IMR-90 (cell line): ENCODE measurements at regions not wholly inside any gene's neighbourhood (a gene's known extent, or its start where the extent isn't known, plus 50 kb on each side); places are given as distances from the start of the nearest gene placed in this dataset.

Experiments used
- ATAC-seq: fragments of 200-7000 bp; cut with Tn5 transposase; 2 replicates; pipeline ENCODE4 v1.9.1; 2020; ENCODE audit warnings: low read depth, mild to moderate bottlenecking, moderate library complexity
- BruUV-seq: library from RNA; stranded (reverse); fragments of 400-500 nt; replicated peaks from 2 replicates; lab custom pipeline; 2021; lab: Mats Ljungman, UMichigan
- CTCF ChIA-PET: fragments of 300-600 bp; formaldehyde crosslinking; extraction: SDS; loops from one replicate; lab custom pipeline; 2021; ENCODE audit warnings: antibody characterized with exemption; lab: Yijun Ruan, JAX
- POLR2A ChIA-PET: fragments of 300-600 bp; sonication (Branson Sonifier 250); formaldehyde crosslinking; loops from one replicate; lab custom pipeline; 2022; ENCODE audit warnings: antibody characterized with exemption; ENCODE audit not compliant: unreplicated experiment; lab: Charles Lee
- DNase-seq: peaks from one replicate; pipeline ENCODE4 v3.0.0; 2013
- H2AFZ ChIP-seq: replicated peaks from 2 replicates; pipeline ENCODE3; 2013; ENCODE audit warnings: low read length, mild to moderate bottlenecking; ENCODE audit not compliant: poor library complexity
- H2AK5ac ChIP-seq: 2 replicates; pipeline ENCODE4 v1.6.1; 2013; ENCODE audit warnings: low read depth, low read length, inconsistent platforms
- H2AK9ac ChIP-seq: replicated peaks from 2 replicates; pipeline ENCODE3; 2013; ENCODE audit warnings: mild to moderate bottlenecking, low read depth, low read length, moderate library complexity; ENCODE audit not compliant: poor library complexity
- H2BK120ac ChIP-seq: 2 replicates; pipeline ENCODE4 v1.6.1; 2013; ENCODE audit warnings: low read depth, low read length, inconsistent platforms
- H2BK15ac ChIP-seq: 3 replicates; pipeline ENCODE4 v1.6.1; 2013; ENCODE audit warnings: low read depth, low read length, inconsistent platforms
- H2BK20ac ChIP-seq: 2 replicates; pipeline ENCODE4 v1.6.1; 2013; ENCODE audit warnings: low read depth, mild to moderate bottlenecking, inconsistent platforms, low read length, moderate library complexity
- H2BK5ac ChIP-seq: 2 replicates; pipeline ENCODE4 v1.6.1; 2013; ENCODE audit warnings: mild to moderate bottlenecking, low read depth, low read length, inconsistent platforms; ENCODE audit not compliant: poor library complexity, severe bottlenecking
- H3K14ac ChIP-seq: replicated peaks from 2 replicates; pipeline ENCODE4 v1.6.1; 2013; ENCODE audit warnings: low read depth, low read length, inconsistent platforms
- H3K18ac ChIP-seq: 2 replicates; pipeline ENCODE4 v1.6.1; 2013; ENCODE audit warnings: low read depth, low read length, control low read depth
- H3K23ac ChIP-seq: 2 replicates; pipeline ENCODE4 v1.6.1; 2013; ENCODE audit warnings: low read depth, low read length, inconsistent platforms
- H3K27ac ChIP-seq: 2 replicates; pipeline ENCODE4 v1.5.1; 2013; ENCODE audit warnings: mild to moderate bottlenecking, control low read depth, low read length; ENCODE audit not compliant: insufficient read depth
- H3K27me3 ChIP-seq: 2 replicates; pipeline ENCODE4 v1.6.1; 2013; ENCODE audit warnings: low read length; ENCODE audit not compliant: control insufficient read depth, insufficient read depth
- H3K36me3 ChIP-seq: 2 replicates; pipeline ENCODE4 v1.6.1; 2013; ENCODE audit warnings: low read length, mixed read lengths; ENCODE audit not compliant: control insufficient read depth, insufficient read depth
- H3K4ac ChIP-seq: 2 replicates; pipeline ENCODE4 v1.6.1; 2013; ENCODE audit warnings: low read depth, low read length, inconsistent platforms
- H3K4me1 ChIP-seq: 2 replicates; pipeline ENCODE4 v1.6.1; 2013; ENCODE audit warnings: low read length, mixed read lengths; ENCODE audit not compliant: control insufficient read depth, insufficient read depth
- H3K4me2 ChIP-seq: 2 replicates; pipeline ENCODE4 v1.6.1; 2013; ENCODE audit warnings: low read depth, mild to moderate bottlenecking, control low read depth, low read length, moderate library complexity
- H3K4me3 ChIP-seq: 2 replicates; pipeline ENCODE4 v1.5.1; 2013; ENCODE audit warnings: low read depth, mild to moderate bottlenecking, control low read depth, low read length, moderate library complexity; ENCODE audit not compliant: insufficient read depth
- H3K56ac ChIP-seq: 2 replicates; pipeline ENCODE4 v1.6.1; 2013; ENCODE audit warnings: low read length, inconsistent platforms; ENCODE audit not compliant: insufficient read depth; ENCODE audit errors: extremely low read depth
- H3K79me1 ChIP-seq, 2 experiments: 2 replicates each; pipeline ENCODE4 v1.6.1; 2013; ENCODE audit warnings: low read length in 2 of 2, inconsistent platforms in 1 of 2, low read depth in 1 of 2
- H3K9ac ChIP-seq: 2 replicates; pipeline ENCODE4 v1.6.1; 2013; ENCODE audit warnings: low read depth, low read length, control low read depth
- H3K9me1 ChIP-seq: 2 replicates; pipeline ENCODE4 v1.6.1; 2013; ENCODE audit warnings: low read length, inconsistent platforms; ENCODE audit not compliant: insufficient read depth
- H3K9me3 ChIP-seq: 2 replicates; pipeline ENCODE4 v1.6.1; 2013; ENCODE audit warnings: low read length; ENCODE audit not compliant: control insufficient read depth, insufficient read depth
- H4K20me1 ChIP-seq: 2 replicates; pipeline ENCODE4 v1.6.1; 2013; ENCODE audit warnings: low read length, inconsistent platforms; ENCODE audit not compliant: insufficient read depth
- H4K5ac ChIP-seq: 2 replicates; pipeline ENCODE4 v1.6.1; 2013; ENCODE audit warnings: mild to moderate bottlenecking, low read depth, low read length, control low read depth
- H4K8ac ChIP-seq, 2 experiments: 2 replicates each; pipeline ENCODE4 v1.6.1; 2013; ENCODE audit warnings: low read depth in 2 of 2, low read length in 2 of 2, control low read depth in 1 of 2, inconsistent platforms in 1 of 2
- H4K91ac ChIP-seq: 2 replicates; pipeline ENCODE4 v1.6.1; 2013; ENCODE audit warnings: low read depth, low read length, inconsistent platforms; ENCODE audit not compliant: insufficient read depth
- CTCF ChIP-seq: conservative IDR thresholded peaks from 2 replicates; pipeline ENCODE4 v1.5.1; 2012; ENCODE audit warnings: mild to moderate bottlenecking, low read depth, low read length, improper control_type of control experiment
- MAFK ChIP-seq: IDR thresholded peaks from 2 replicates; pipeline ENCODE4 v1.6.1; 2012; ENCODE audit warnings: low read depth, low read length, improper control_type of control experiment
- NFE2L2 ChIP-seq: fragments of 150-350 bp; IDR thresholded peaks from 2 replicates; pipeline ENCODE4 v1.6.1; 2016; ENCODE audit warnings: low read depth, mild to moderate bottlenecking, low read length
- RFX5 ChIP-seq: IDR thresholded peaks from 2 replicates; pipeline ENCODE4 v1.8.0; 2012; ENCODE audit warnings: low read depth, mild to moderate bottlenecking, low read length, moderate library complexity
- WGBS, 2 experiments: methylation state at CpG; one replicate each; pipeline versions ENCODE4 v1.1.5 to v1.1.7; 2013; ENCODE audit warnings: missing lambda C conversion rate in 2 of 2; ENCODE audit not compliant: insufficient read length in 1 of 2; ENCODE audit errors: extremely low coverage in 2 of 2; 5-methylcytosine and 5-hydroxymethylcytosine counted together
- dilution Hi-C: fragments of 300-500 bp; cut with HindIII; formaldehyde crosslinking; loops from one replicate; pipeline ENCODE4 v1.14.3; 2018; ENCODE audit warnings: low sequenced_read_pairs; ENCODE audit not compliant: unreplicated experiment
- in situ Hi-C: fragments of 300-500 bp; cut with MboI; formaldehyde crosslinking; loops from 3 replicates; pipeline ENCODE4 v1.14.3; 2019; ENCODE audit warnings: low sequenced_read_pairs, inconsistent platforms, mixed read lengths
- intact Hi-C: fragments of 100-400 bp; cut with micrococcal nuclease; formaldehyde crosslinking; loops from 2 replicates; pipeline ENCODE4 v1.10.0; 2022

- Histone ChIP-seq H3K23ac (no peak overlapping the region), H3K4me3 (no peak overlapping the region), H3K4ac (no peak overlapping the region), H3K4me1 (no peaks in the 10 kb centered on the region), H2BK120ac (no peak overlapping the region), H3K9ac (no peak overlapping the region), H2AK9ac (no peak overlapping the region), H3K9me3 (no peaks in the 10 kb centered on the region), H4K20me1 (no peaks in the 10 kb centered on the region), H2AFZ (no peak overlapping the region), H2AK5ac (no peak overlapping the region), H3K18ac (no peak overlapping the region), H3K9me1 (no peaks in the 10 kb centered on the region), H3K27me3 (no peaks in the 10 kb centered on the region), H3K14ac (no peak overlapping the region), H4K8ac (no peak overlapping the region), H3K36me3 (no peaks in the 10 kb centered on the region), H3K56ac (no peak overlapping the region), H4K5ac (no peak overlapping the region), H3K27ac (no peak overlapping the region), H2BK5ac (no peak overlapping the region), H3K4me2 (no peak overlapping the region), H3K79me1 (no peaks in the 10 kb centered on the region), H2BK15ac (no peak overlapping the region), H4K91ac (no peak overlapping the region), H2BK20ac (no peak overlapping the region)
- no CpG with 5 or more reads among the region's 1 CpG for WGBS, 2 experiments
- in situ Hi-C loops = no loop called here
- ATAC-seq (no peak), DNase-seq (no peak)
- no TSS peak for BruUV-seq
- ChIA-PET POLR2A (no interaction called here), CTCF (no interaction called here)
- no peak for TF ChIP-seq MAFK
- TF ChIP-seq NFE2L2 = no peak
- no peak for TF ChIP-seq CTCF
- TF ChIP-seq RFX5 = no peak
- dilution Hi-C loops = no loop called here
- intact Hi-C loops = loop anchor here (10.0 kb wide), 1 partner anchor 398 kb away; no protein-coding TSS in a partner anchor
Observed at GRCh38 chr6:130296854-130297253, 69.0 kb upstream of the TMEM200A start.
